NB4 (cell line): ENCODE measurements at regions not wholly inside any gene's neighbourhood (a gene's known extent, or its start where the extent isn't known, plus 50 kb on each side); places are given as distances from the start of the nearest gene placed in this dataset.

Experiments
- DNase-seq: peaks from one replicate; pipeline ENCODE4 v3.0.0; 2010; ENCODE audit warnings: low read depth
- H3K4me3 ChIP-seq: one replicate; pipeline ENCODE4 v1.5.1; 2011; ENCODE audit warnings: mild to moderate bottlenecking, low read depth, low read length, moderate library complexity
- MYC ChIP-seq: IDR thresholded peaks from 2 replicates; pipeline ENCODE4 v1.6.1; 2011; ENCODE audit warnings: low read depth, low read length
- POLR2A ChIP-seq: IDR thresholded peaks from 2 replicates; pipeline ENCODE4 v1.6.1; 2011; ENCODE audit warnings: mild to moderate bottlenecking; ENCODE audit not compliant: insufficient read length; ENCODE audit errors: extremely low read depth
- TF ChIP-seq, protein P1 (sequence below): IDR thresholded peaks from one replicate; pipeline ENCODE4 v1.5.1; 2012; ENCODE audit warnings: low read depth, low read length
- TF ChIP-seq, protein P2 (sequence below): IDR thresholded peaks from 2 replicates; pipeline ENCODE4 v1.6.1; 2011; ENCODE audit warnings: low read depth, low read length

DNA sequence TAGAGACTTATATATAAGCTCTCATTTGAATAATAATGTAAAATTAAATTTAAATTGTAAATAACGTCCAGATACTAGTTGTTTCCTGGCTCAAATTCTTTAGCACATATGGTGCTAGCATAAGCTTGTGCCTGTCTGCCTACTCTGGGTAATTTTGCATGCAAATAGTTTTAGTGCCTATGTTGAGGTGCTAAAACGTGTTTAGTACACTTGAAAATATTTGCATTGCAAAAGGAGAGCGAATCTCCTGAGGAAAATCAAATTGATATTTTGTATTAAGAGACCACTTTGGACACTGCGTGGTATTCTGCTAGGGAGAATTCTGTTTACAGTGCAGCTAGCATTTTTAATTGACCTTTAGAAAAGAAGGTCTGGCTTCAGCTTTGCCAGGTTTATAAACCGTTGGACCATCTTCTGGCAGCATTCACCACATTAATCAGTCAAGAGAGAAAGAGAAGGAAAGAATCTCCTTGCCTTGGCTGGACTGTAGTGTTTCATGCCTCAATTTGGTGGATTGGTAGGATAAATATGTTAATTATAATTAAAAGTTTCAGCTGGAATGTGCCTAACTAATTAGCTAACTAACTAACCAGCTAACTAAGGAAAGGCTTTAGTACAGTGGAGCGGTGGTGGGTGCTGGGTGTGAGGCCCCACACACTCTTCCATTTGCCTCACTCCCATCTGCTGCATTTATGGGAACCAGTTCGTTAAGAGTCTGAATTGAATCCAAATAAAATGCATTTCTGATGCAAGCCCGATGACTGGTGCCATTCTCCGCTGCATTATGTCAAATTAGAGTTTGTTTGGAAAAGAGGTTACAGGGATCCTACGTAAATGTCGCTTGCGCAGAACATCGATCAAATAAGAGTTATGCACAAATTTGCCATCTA is 150.1 kb upstream of the MPDZ start:
- H3K4me3 ChIP-seq, result no peak overlapping the region
- no peak for DNase-seq
- TF ChIP-seq POLR2A (no peak), MYC (no peak)
- TF ChIP-seq, protein P1, sequence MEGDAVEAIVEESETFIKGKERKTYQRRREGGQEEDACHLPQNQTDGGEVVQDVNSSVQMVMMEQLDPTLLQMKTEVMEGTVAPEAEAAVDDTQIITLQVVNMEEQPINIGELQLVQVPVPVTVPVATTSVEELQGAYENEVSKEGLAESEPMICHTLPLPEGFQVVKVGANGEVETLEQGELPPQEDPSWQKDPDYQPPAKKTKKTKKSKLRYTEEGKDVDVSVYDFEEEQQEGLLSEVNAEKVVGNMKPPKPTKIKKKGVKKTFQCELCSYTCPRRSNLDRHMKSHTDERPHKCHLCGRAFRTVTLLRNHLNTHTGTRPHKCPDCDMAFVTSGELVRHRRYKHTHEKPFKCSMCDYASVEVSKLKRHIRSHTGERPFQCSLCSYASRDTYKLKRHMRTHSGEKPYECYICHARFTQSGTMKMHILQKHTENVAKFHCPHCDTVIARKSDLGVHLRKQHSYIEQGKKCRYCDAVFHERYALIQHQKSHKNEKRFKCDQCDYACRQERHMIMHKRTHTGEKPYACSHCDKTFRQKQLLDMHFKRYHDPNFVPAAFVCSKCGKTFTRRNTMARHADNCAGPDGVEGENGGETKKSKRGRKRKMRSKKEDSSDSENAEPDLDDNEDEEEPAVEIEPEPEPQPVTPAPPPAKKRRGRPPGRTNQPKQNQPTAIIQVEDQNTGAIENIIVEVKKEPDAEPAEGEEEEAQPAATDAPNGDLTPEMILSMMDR, result no peak
- TF ChIP-seq, protein P2, sequence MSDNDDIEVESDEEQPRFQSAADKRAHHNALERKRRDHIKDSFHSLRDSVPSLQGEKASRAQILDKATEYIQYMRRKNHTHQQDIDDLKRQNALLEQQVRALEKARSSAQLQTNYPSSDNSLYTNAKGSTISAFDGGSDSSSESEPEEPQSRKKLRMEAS, result no peak

DNA sequence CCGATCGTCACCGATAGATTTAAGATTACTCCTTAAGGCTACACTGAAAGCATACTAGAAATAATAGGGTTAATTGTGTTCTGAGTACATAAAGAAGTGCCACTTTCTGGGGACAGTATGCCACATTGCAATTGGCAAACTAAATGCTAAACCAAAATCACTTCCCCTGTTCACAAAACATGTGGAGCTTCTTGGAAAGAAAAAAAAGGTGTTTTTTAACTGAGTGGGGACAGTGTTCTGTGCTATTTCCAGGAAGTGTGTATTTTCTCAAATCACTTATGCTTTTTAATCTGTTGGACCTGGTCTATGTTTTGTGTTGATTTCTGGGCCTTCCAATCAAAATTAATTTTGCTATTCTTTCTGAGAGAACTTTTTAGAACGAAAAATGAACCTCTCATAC is 149.3 kb upstream of the MPDZ start:
- TF ChIP-seq, protein P2, result no peak
- no peak for TF ChIP-seq MYC
- TF ChIP-seq POLR2A, result no peak
- TF ChIP-seq, protein P1, result no peak
- no peak for DNase-seq
- H3K4me3 ChIP-seq, result no peak overlapping the region

DNA sequence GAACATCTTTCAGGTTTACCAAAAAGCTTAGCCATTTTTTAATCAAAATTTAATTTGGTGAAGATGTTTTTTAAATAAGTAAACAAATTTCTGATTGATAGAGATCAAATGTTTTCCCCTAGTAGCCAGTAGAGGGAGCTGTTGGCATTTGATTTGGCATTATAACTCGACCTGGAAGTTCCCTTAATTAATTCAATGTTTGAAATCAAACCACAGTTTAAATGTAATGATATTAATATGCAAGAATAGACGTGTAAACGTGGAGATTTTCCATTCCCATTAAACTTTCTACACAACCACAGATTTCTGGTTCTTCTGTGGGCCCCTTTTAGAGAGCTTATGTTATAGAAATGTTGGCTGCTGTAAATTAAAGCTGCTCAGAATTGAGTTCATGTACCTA is 148.1 kb upstream of the MPDZ start:
- DNase-seq, result peak; percentile 72
- TF ChIP-seq POLR2A, result no peak
- TF ChIP-seq MYC, result no peak
- TF ChIP-seq, protein P2, result no peak
- TF ChIP-seq, protein P1, result peak; percentile 67
- no peak overlapping the region for H3K4me3 ChIP-seq

DNA sequence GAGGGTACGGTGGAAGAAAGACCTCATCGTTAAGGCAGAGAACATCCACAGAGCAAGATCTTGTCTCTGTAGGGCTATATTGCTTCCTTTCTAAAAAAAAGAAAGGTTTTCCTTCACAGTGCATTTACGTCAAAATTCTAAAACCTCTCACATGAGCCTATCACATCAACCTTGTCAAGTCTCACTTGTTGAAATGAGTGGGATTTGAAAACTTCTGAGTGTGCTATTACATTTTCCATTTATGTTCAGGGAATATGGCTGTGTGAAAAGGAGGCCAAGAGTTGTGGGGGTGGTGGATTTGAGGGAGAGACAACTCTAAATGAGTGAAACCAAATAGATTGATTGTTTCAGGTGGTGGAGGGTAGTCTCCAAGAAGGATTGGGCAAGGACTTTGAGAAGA is 147.1 kb upstream of the MPDZ start:
- no peak overlapping the region for H3K4me3 ChIP-seq
- no peak for DNase-seq
- TF ChIP-seq, protein P2, result no peak
- TF ChIP-seq MYC (no peak), POLR2A (no peak)
- TF ChIP-seq, protein P1, result no peak

DNA sequence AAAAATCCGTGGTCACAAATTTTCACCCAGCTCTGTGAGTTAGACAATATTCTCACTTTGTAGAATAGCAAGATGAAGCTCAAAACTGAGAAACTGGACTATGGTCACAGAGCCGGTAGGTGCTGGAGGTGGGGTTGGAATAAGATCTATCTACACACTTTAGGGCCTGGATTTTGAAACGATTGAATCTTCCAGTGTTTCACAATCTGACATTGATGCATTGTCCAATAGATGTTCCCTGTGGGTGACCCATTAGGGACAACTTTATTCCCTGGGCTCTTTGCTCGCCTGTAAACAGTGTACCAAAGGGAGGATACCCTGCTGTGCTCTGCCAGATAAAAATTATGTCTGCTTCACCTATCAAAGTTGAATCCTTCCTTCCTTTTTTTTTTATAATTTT is 145.4 kb upstream of the MPDZ start:
- H3K4me3 ChIP-seq, result no peak overlapping the region
- TF ChIP-seq, protein P2, result no peak
- no peak for TF ChIP-seq POLR2A
- TF ChIP-seq, protein P1, result no peak
- no peak for TF ChIP-seq MYC
- no peak for DNase-seq
